SU-DHL-6 (cell line): ENCODE measurements at regions not wholly inside any gene's neighbourhood (a gene's known extent, or its start where the extent isn't known, plus 50 kb on each side); places are given as distances from the start of the nearest gene placed in this dataset.

Experiments used
- H2AFZ ChIP-seq: fragments of 200-600 bp; sonication (generic); 2 replicates; pipeline ENCODE4 v1.6.1; 2014; ENCODE audit warnings: low read depth, mild to moderate bottlenecking, moderate library complexity, mixed read lengths, antibody characterized with exemption, low read length; ENCODE audit not compliant: severe bottlenecking
- H3F3A ChIP-seq: fragments of 200-600 bp; shearing (Covaris generic); 2 replicates; pipeline ENCODE4 v1.6.0; 2016; ENCODE audit warnings: antibody characterized with exemption, mild to moderate bottlenecking; ENCODE audit not compliant: insufficient read depth
- H3K27ac ChIP-seq: fragments of 200-600 bp; sonication (generic); 2 replicates; pipeline ENCODE4 v1.5.1; 2016; ENCODE audit warnings: low read depth, mild to moderate bottlenecking, low read length, moderate library complexity, mixed read lengths
- H3K27me3 ChIP-seq: fragments of 200-600 bp; sonication (generic), shearing (Covaris generic); 2 replicates; pipeline ENCODE4 v1.6.0; 2014; ENCODE audit warnings: mild to moderate bottlenecking, low read length
- H3K36me3 ChIP-seq: fragments of 200-600 bp; sonication (generic); 2 replicates; pipeline ENCODE4 v1.6.1; 2014; ENCODE audit warnings: mild to moderate bottlenecking, low read length, mixed read lengths
- H3K4me2 ChIP-seq: fragments of 300-600, 200-600 bp; shearing (Covaris generic), sonication (generic); 2 replicates; pipeline ENCODE4 v1.6.0; 2014; ENCODE audit warnings: low read length, low read depth, mild to moderate bottlenecking; ENCODE audit not compliant: poor library complexity, severe bottlenecking
- H3K4me3 ChIP-seq: fragments of 200-600 bp; sonication (generic); 2 replicates; pipeline ENCODE4 v1.5.1; 2014; ENCODE audit warnings: antibody characterized with exemption, low read length, mild to moderate bottlenecking, mixed read lengths; ENCODE audit not compliant: insufficient read depth, poor library complexity, severe bottlenecking
- H3K79me2 ChIP-seq: fragments of 200-600 bp; sonication (generic); 2 replicates; pipeline ENCODE4 v1.6.1; 2014; ENCODE audit warnings: mild to moderate bottlenecking, low read length, moderate library complexity; ENCODE audit not compliant: insufficient read depth
- H3K9ac ChIP-seq: fragments of 200-600 bp; sonication (generic); 2 replicates; pipeline ENCODE4 v1.7.0; 2014; ENCODE audit warnings: mild to moderate bottlenecking, low read length
- H3K9me2 ChIP-seq: fragments of 200-600 bp; sonication (generic); replicated peaks from 2 replicates; pipeline ENCODE4 v1.6.1; 2014; ENCODE audit warnings: low read length; ENCODE audit not compliant: insufficient read depth
- H3K9me3 ChIP-seq: fragments of 200-600 bp; sonication (generic); 2 replicates; pipeline ENCODE4 v1.6.1; 2014; ENCODE audit warnings: low read length, mixed read lengths; ENCODE audit not compliant: insufficient read depth
- H4K20me1 ChIP-seq: fragments of 200-600 bp; sonication (generic); 2 replicates; pipeline ENCODE4 v1.6.1; 2014; ENCODE audit warnings: low read depth, mild to moderate bottlenecking, antibody characterized with exemption, low read length, moderate library complexity, mixed read lengths
- EZH2phosphoT487 ChIP-seq: fragments of 200-600 bp; sonication (generic), shearing (Covaris generic); conservative IDR thresholded peaks from 2 replicates; pipeline ENCODE4 v1.6.1; 2018; ENCODE audit warnings: mild to moderate bottlenecking, antibody characterized with exemption, low read length, moderate library complexity, mixed read lengths
- TF ChIP-seq, protein P1 (sequence below): fragments of 200-600 bp; sonication (generic); IDR thresholded peaks from one replicate; pipeline ENCODE4 v1.5.1; 2017; ENCODE audit warnings: antibody characterized with exemption, mild to moderate bottlenecking, low read length, moderate library complexity; ENCODE audit not compliant: insufficient read depth, poor library complexity, severe bottlenecking

DNA sequence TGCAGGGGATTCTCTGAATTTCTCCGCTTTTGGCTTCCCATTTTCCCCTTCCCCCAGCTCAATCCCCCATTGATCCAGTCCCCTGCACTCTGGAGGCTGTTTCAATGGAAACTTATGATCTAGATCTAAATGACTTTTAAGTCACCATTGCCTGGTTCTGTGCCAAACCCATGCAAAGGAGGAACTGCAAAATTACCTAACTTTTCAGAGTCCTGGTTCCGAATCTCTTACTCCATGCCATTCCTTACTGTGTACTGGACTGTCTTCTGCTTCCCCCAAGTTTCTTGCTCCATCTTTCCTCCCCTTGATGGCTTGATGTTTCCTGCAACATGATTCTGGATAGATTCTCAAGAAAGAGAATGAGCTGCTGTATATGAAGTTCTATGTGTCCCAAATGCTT, 327.8 kb downstream of the MIAT start:
- Histone ChIP-seq H3F3A (no peaks in the 10 kb centered on the region), H3K36me3 (no peaks in the 10 kb centered on the region), H3K9ac (no peak overlapping the region), H3K4me2 (no peak overlapping the region), H3K27ac (no peak overlapping the region), H3K79me2 (no peaks in the 10 kb centered on the region), H2AFZ (no peak overlapping the region), H4K20me1 (no peaks in the 10 kb centered on the region), H3K27me3 (no peaks in the 10 kb centered on the region), H3K4me3 (no peak overlapping the region), H3K9me2 (no peaks in the 10 kb centered on the region), H3K9me3 (no peaks in the 10 kb centered on the region)
- TF ChIP-seq, protein P1, sequence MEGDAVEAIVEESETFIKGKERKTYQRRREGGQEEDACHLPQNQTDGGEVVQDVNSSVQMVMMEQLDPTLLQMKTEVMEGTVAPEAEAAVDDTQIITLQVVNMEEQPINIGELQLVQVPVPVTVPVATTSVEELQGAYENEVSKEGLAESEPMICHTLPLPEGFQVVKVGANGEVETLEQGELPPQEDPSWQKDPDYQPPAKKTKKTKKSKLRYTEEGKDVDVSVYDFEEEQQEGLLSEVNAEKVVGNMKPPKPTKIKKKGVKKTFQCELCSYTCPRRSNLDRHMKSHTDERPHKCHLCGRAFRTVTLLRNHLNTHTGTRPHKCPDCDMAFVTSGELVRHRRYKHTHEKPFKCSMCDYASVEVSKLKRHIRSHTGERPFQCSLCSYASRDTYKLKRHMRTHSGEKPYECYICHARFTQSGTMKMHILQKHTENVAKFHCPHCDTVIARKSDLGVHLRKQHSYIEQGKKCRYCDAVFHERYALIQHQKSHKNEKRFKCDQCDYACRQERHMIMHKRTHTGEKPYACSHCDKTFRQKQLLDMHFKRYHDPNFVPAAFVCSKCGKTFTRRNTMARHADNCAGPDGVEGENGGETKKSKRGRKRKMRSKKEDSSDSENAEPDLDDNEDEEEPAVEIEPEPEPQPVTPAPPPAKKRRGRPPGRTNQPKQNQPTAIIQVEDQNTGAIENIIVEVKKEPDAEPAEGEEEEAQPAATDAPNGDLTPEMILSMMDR: no peak
- no peak for TF ChIP-seq EZH2phosphoT487

DNA sequence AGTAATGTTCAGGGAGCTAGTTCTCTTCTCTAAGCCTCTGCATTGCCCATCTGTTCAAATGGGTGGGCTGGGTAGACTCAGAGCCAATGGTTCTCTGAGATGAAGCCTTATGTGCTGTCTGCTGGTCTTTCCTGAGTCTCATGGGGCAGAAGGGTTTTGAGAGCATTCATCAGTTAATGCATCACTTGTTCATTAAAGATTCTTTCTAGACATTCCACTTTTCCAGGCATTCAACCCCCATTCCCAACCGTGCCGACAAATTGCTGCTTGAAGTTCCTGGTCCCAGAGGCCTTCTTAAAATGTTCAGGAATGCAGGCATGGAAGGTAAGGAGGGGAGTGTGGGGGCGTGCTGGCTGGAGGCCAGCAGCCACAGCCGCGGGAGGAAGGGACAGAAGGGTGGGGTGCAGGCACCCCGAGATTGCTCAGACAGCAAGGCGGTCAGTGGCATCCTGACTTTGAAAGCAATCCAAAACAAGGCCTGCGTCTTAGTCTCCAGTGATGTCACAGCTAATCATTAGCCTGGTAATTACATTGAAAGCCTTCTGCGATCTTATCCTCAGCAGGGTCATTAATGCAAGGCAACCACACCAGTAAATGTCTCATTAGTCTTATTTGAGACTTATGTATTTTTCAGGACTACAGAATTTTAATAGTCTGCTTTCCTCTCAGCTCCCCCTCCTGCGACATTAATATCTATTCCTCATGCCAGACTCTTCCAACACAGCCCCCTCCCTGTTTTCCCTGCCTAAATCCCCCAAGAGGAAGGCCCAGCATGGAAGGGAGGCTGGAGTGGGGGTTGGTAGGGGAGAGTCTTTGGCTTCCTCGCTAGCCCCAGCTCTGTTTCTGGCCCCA, 328.8 kb downstream of the MIAT start:
- no peak overlapping the region for H3K4me3 ChIP-seq

DNA sequence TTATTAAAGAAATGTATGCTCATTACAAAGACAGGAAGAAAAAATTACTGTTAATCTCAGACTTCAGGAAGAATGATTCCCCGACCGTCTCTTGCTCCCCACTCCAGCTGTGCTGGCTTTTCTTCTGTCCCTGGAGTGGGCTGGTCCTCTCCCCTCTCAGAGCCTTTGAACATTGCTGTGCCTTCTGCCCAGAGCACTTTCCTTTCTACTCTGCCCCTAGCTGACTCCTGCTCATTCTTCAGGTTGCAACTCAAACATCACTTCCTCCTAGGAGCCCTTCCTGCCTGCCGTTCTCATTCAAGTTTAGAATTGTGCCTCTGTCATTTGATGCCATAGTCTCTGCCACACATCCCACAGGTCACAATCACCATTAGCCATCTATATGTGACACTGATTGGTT, 329.5 kb downstream of the MIAT start:
- no peak overlapping the region for H3K9ac ChIP-seq

More for the DNA sequence above, 328.8 kb downstream of the MIAT start:
- Histone ChIP-seq H3K27ac (no peak overlapping the region), H4K20me1 (no peaks in the 10 kb centered on the region), H3K9me2 (no peaks in the 10 kb centered on the region), H3K9ac (no peak overlapping the region), H2AFZ (no peak overlapping the region), H3K4me2 (no peak overlapping the region), H3K9me3 (no peaks in the 10 kb centered on the region), H3K36me3 (no peaks in the 10 kb centered on the region), H3F3A (no peaks in the 10 kb centered on the region), H3K79me2 (no peaks in the 10 kb centered on the region), H3K27me3 (no peaks in the 10 kb centered on the region)
- TF ChIP-seq, protein P1: no peak
- no peak for TF ChIP-seq EZH2phosphoT487

More for the DNA sequence above, 329.5 kb downstream of the MIAT start:
- Histone ChIP-seq H3F3A (no peaks in the 10 kb centered on the region), H2AFZ (no peak overlapping the region), H3K4me3 (no peak overlapping the region), H3K4me2 (no peak overlapping the region), H3K9me2 (no peaks in the 10 kb centered on the region), H3K36me3 (no peaks in the 10 kb centered on the region), H3K27me3 (no peaks in the 10 kb centered on the region), H3K9me3 (no peaks in the 10 kb centered on the region), H4K20me1 (no peaks in the 10 kb centered on the region), H3K27ac (no peak overlapping the region), H3K79me2 (no peaks in the 10 kb centered on the region)
- TF ChIP-seq, protein P1: no peak
- TF ChIP-seq EZH2phosphoT487: no peak
